Endothelial cell of umbilical vein (primary cell): ENCODE measurements at regions not wholly inside any gene's neighbourhood (a gene's known extent, or its start where the extent isn't known, plus 50 kb on each side); places are given as distances from the start of the nearest gene placed in this dataset.

ENCODE experiments used
- BruUV-seq: library from RNA; stranded (reverse); fragments of 400-500 nt; replicated peaks from 2 replicates; lab custom pipeline; 2021; lab: Mats Ljungman, UMichigan
- CTCF ChIA-PET: fragments of 300-600, 350-600 bp; sonication (Branson Sonifier 250); formaldehyde crosslinking; loops from one replicate; lab custom pipeline; 2021; ENCODE audit warnings: antibody characterized with exemption, inconsistent platforms; lab: Charles Lee
- POLR2A ChIA-PET: fragments of 300-600, 350-600 bp; sonication (Branson Sonifier 250); formaldehyde crosslinking; loops from one replicate; lab custom pipeline; 2021; ENCODE audit warnings: antibody characterized with exemption, inconsistent platforms; lab: Charles Lee
- DNase-seq: peaks from one replicate; pipeline ENCODE4 v3.0.0-alpha.2; 2011; ENCODE audit warnings: low read depth, low spot score
- FAIRE-seq: peaks from 2 replicates; lab custom pipeline; 2011; peaks lifted over from hg19 to GRCh38; lab: Jason Lieb, UNC
- H2AFZ ChIP-seq: 2 replicates; pipeline ENCODE4 v1.6.0; 2012; ENCODE audit warnings: low read depth, low read length, control low read depth, inconsistent platforms
- H3K27ac ChIP-seq: 2 replicates; pipeline ENCODE4 v1.5.1; 2011; ENCODE audit warnings: low read depth, mild to moderate bottlenecking, control low read depth, low read length, moderate library complexity; ENCODE audit not compliant: insufficient read depth
- H3K27me3 ChIP-seq, 2 experiments: 2 replicates each; pipeline versions ENCODE4 v1.6.0 to v1.6.1; 2011; ENCODE audit warnings: low read length in 2 of 2, mixed read lengths in 1 of 2; ENCODE audit not compliant: control insufficient read depth in 2 of 2, insufficient read depth in 2 of 2
- H3K36me3 ChIP-seq, 2 experiments: 2 replicates in 1 of 2; 3 replicates in 1 of 2; pipeline ENCODE4 v1.5.1; 2011; ENCODE audit warnings: low read length in 2 of 2, mild to moderate bottlenecking in 1 of 2, moderate library complexity in 1 of 2; ENCODE audit not compliant: control insufficient read depth in 2 of 2, insufficient read depth in 2 of 2; ENCODE audit errors: extremely low read depth in 1 of 2
- H3K4me1 ChIP-seq: 3 replicates; pipeline ENCODE4 v1.5.1; 2011; ENCODE audit warnings: mild to moderate bottlenecking, low read length; ENCODE audit not compliant: control insufficient read depth, insufficient read depth; ENCODE audit errors: extremely low read depth
- H3K4me2 ChIP-seq: 2 replicates; pipeline ENCODE4 v1.6.1; 2011; ENCODE audit warnings: low read length, control low read depth, mixed read lengths; ENCODE audit not compliant: insufficient read depth
- H3K4me3 ChIP-seq, 3 experiments: fragments of 200-600 bp in 1 of 3; sonication (generic), shearing (Covaris generic) in 1 of 3; replicated peaks in 1 of 3; 2 replicates each; pipeline ENCODE4 v1.5.1; 2011 to 2016; ENCODE audit warnings: control low read depth in 3 of 3, low read length in 3 of 3, mild to moderate bottlenecking in 2 of 3, inconsistent platforms in 1 of 3, low read depth in 1 of 3, moderate library complexity in 1 of 3; ENCODE audit not compliant: insufficient read depth in 1 of 3
- H3K79me2 ChIP-seq: 2 replicates; pipeline ENCODE4 v1.6.0; 2012; ENCODE audit warnings: low read length, inconsistent platforms; ENCODE audit not compliant: control insufficient read depth, insufficient read depth
- H3K9ac ChIP-seq: replicated peaks from 2 replicates; pipeline ENCODE3; 2011; ENCODE audit warnings: low read length, control low read depth; ENCODE audit not compliant: insufficient read depth; ENCODE audit errors: extremely low read depth
- H3K9me1 ChIP-seq: replicated peaks from 3 replicates; pipeline ENCODE4 v1.6.0; 2011; ENCODE audit warnings: mild to moderate bottlenecking, low read length; ENCODE audit not compliant: control insufficient read depth, insufficient read depth; ENCODE audit errors: extremely low read depth
- H3K9me3 ChIP-seq: replicated peaks from 2 replicates; pipeline ENCODE4 v1.5.1; 2012; ENCODE audit warnings: low read length, inconsistent platforms; ENCODE audit not compliant: control insufficient read depth, insufficient read depth
- H4K20me1 ChIP-seq: replicated peaks from 2 replicates; pipeline ENCODE3; 2011; ENCODE audit warnings: mild to moderate bottlenecking, low read length; ENCODE audit not compliant: control insufficient read depth, insufficient read depth; ENCODE audit errors: extremely low read depth
- CTCF ChIP-seq, 2 donors: IDR thresholded peaks; 1 replicate in 1 of 2; 2 replicates in 1 of 2; pipeline ENCODE4 v1.5.1; 2011; ENCODE audit warnings: low read length in 2 of 2, mild to moderate bottlenecking in 2 of 2, moderate library complexity in 2 of 2, control low read depth in 1 of 2, inconsistent platforms in 1 of 2, low read depth in 1 of 2; ENCODE audit not compliant: insufficient read depth in 1 of 2; ENCODE audit errors: extremely low read depth in 1 of 2
- EZH2 ChIP-seq: IDR thresholded peaks from 2 replicates; pipeline ENCODE4 v1.6.1; 2012; ENCODE audit warnings: borderline replicate concordance, low read depth, mild to moderate bottlenecking, moderate library complexity, low read length, inconsistent platforms; ENCODE audit not compliant: severe bottlenecking
- FOS ChIP-seq: IDR thresholded peaks from 2 replicates; pipeline ENCODE4 v1.6.1; 2011; ENCODE audit warnings: mild to moderate bottlenecking, low read length, moderate library complexity, borderline replicate concordance; ENCODE audit not compliant: insufficient read depth
- GATA2 ChIP-seq: IDR thresholded peaks from 2 replicates; pipeline ENCODE4 v1.7.0; 2011; ENCODE audit warnings: low read depth, mild to moderate bottlenecking, moderate library complexity, mixed read lengths, low read length; ENCODE audit not compliant: insufficient read length, insufficient read depth
- JUN ChIP-seq: IDR thresholded peaks from 2 replicates; pipeline ENCODE4 v1.6.1; 2011; ENCODE audit warnings: borderline replicate concordance, low read depth; ENCODE audit not compliant: insufficient read length, insufficient read depth
- MYC ChIP-seq: IDR thresholded peaks from one replicate; pipeline ENCODE4 v1.6.1; 2011; ENCODE audit warnings: mild to moderate bottlenecking, low read depth, low read length
- POLR2A ChIP-seq: IDR thresholded peaks from 2 replicates; pipeline ENCODE4 v1.6.1; 2012; ENCODE audit warnings: low read depth, mild to moderate bottlenecking, control low read depth, low read length
- POLR2AphosphoS5 ChIP-seq: IDR thresholded peaks from 2 replicates; pipeline ENCODE4 v1.6.1; 2012; ENCODE audit warnings: low read depth, mild to moderate bottlenecking, control low read depth, low read length, moderate library complexity; ENCODE audit not compliant: insufficient read depth
- dilution Hi-C: fragments of 300-500 bp; cut with MboI; formaldehyde crosslinking; loops from one replicate; pipeline ENCODE4 v1.15.0; 2019; ENCODE audit warnings: low sequenced_read_pairs; ENCODE audit not compliant: extremely low pct_ligation_motif_present
- intact Hi-C: fragments of 100-400 bp; cut with micrococcal nuclease; formaldehyde crosslinking; loops from one replicate; pipeline ENCODE4 v1.10.0; 2022
- TF ChIP-seq, protein P1 (sequence below): IDR thresholded peaks from 2 replicates; pipeline ENCODE4 v1.6.1; 2011; ENCODE audit not compliant: insufficient read depth, insufficient read length

DNA sequence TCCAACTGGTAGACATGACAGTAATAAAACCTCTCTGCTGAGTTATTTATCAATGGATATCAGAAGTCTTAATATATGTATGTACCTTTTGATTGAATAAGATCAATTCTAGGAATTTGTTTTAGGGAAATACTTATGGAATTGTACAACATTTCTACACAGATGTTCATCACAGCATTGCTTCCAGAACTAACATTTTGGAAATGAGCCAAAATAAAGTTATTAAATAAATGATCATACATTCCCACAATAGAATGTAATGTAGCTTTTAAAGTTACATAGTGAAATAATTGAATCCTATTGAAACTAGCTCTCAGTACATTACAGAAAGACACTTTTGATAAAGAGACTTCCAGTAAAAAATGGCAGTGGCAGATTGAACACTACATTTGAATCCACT lies 481.6 kb upstream of the LRRN3 start:
- H3K4me3 ChIP-seq, result no peak overlapping the region
- no peak overlapping the region for H3K27ac ChIP-seq
- no peaks in the 10 kb centered on the region for H3K79me2 ChIP-seq
- TF ChIP-seq JUN (no peak), EZH2 (no peak)
- no peaks in the 10 kb centered on the region for H4K20me1 ChIP-seq
- H3K9me1 ChIP-seq, result no peaks in the 10 kb centered on the region
- H3K9me3 ChIP-seq, result no peaks in the 10 kb centered on the region
- H3K36me3 ChIP-seq, result no peaks in the 10 kb centered on the region
- dilution Hi-C loops (no loop called here), intact Hi-C loops (no loop called here)
- FAIRE-seq, result no peak
- H3K27me3 ChIP-seq, result no peaks in the 10 kb centered on the region
- CTCF ChIA-PET, result no interaction called here
- DNase-seq, result no peak
- H3K4me2 ChIP-seq, result no peak overlapping the region
- no peaks in the 10 kb centered on the region for H3K4me1 ChIP-seq
- POLR2A ChIA-PET, result no interaction called here
- no peak overlapping the region for H2AFZ ChIP-seq
- BruUV-seq, result no TSS peak
- H3K9ac ChIP-seq, result no peak overlapping the region

- H3K27me3 ChIP-seq, result no peaks in the 10 kb centered on the region
- no peaks in the 10 kb centered on the region for H3K9me3 ChIP-seq
- no peaks in the 10 kb centered on the region for H3K4me1 ChIP-seq
- no peak overlapping the region for H2AFZ ChIP-seq
- H3K36me3 ChIP-seq, result no peaks in the 10 kb centered on the region
- intact Hi-C loops (no loop called here), dilution Hi-C loops (no loop called here)
- no peak overlapping the region for H3K27ac ChIP-seq
- H3K4me2 ChIP-seq, result no peak overlapping the region
- no peak overlapping the region for H3K9ac ChIP-seq
- H3K4me3 ChIP-seq, result no peak overlapping the region
- no peaks in the 10 kb centered on the region for H4K20me1 ChIP-seq
- BruUV-seq, result no TSS peak
- ChIA-PET CTCF (no interaction called here), POLR2A (no interaction called here)
- FAIRE-seq (no peak), DNase-seq (no peak)
- TF ChIP-seq POLR2A (no peak), POLR2AphosphoS5 (no peak), MYC (no peak), CTCF (IDR thresholded peaks at IDR 0.05; ENCODE audit: extremely low read depth in 1 of 2, insufficient read depth in 1 of 2, low read depth in 1 of 2, low read length in 2 of 2) (no peak), JUN (no peak), FOS (no peak), GATA2 (no peak), EZH2 (no peak)
- TF ChIP-seq, protein P1, sequence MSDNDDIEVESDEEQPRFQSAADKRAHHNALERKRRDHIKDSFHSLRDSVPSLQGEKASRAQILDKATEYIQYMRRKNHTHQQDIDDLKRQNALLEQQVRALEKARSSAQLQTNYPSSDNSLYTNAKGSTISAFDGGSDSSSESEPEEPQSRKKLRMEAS, result no peak
- H3K79me2 ChIP-seq, result no peaks in the 10 kb centered on the region
- H3K9me1 ChIP-seq, result no peaks in the 10 kb centered on the region
These were observed 478.2 kb upstream of the LRRN3 start for GRCh38 chr7:110612680-110613079.
